ENCODE measurements at regions not wholly inside any gene's neighbourhood (a gene's known extent, or its start where the extent isn't known, plus 50 kb on each side); places are given as distances from the start of the nearest gene placed in this dataset.

- TF ChIP-seq CTCF (IDR thresholded peaks at IDR 0.05) = no peak
- DNase-seq (ENCODE audit: low spot score) (no peak), ATAC-seq (ENCODE audit: low FRiP score) (no peak)
Observed at GRCh38 chr7:115273139-115273772, 351.4 kb downstream of the MDFIC start.

GRCh38 chr7:115271332-115272235 lies 349.7 kb downstream of the MDFIC start:
- ATAC-seq (ENCODE audit: low FRiP score) (no peak), DNase-seq (ENCODE audit: low spot score) (no peak)
- no peak for TF ChIP-seq CTCF (IDR thresholded peaks at IDR 0.05)

- ATAC-seq (ENCODE audit: low FRiP score) (no peak), DNase-seq (ENCODE audit: low spot score) (no peak)
- TF ChIP-seq CTCF (IDR thresholded peaks at IDR 0.05) = no peak
Observed at GRCh38 chr7:115269486-115269885, 347.6 kb downstream of the MDFIC start.

GRCh38 chr7:115267503-115267902 lies 345.6 kb downstream of the MDFIC start:
- TF ChIP-seq CTCF (IDR thresholded peaks at IDR 0.05) = no peak
- no peak for ATAC-seq (ENCODE audit: low FRiP score)
- no peak for DNase-seq (ENCODE audit: low spot score)

- no peak for ATAC-seq (ENCODE audit: low FRiP score)
- no peak for TF ChIP-seq CTCF (IDR thresholded peaks at IDR 0.05)
- no peak for DNase-seq (ENCODE audit: low spot score)
Observed at GRCh38 chr7:115260381-115260780, 338.5 kb downstream of the MDFIC start.

GRCh38 chr7:115252461-115252860 lies 330.6 kb downstream of the MDFIC start:
- no peak for TF ChIP-seq CTCF (IDR thresholded peaks at IDR 0.05)
- DNase-seq (ENCODE audit: low spot score) (no peak), ATAC-seq (ENCODE audit: low FRiP score) (no peak)

GRCh38 chr7:115249080-115249479 lies 327.2 kb downstream of the MDFIC start:
- ATAC-seq (ENCODE audit: low FRiP score) (no peak), DNase-seq (ENCODE audit: low spot score) (no peak)
- no peak for TF ChIP-seq CTCF (IDR thresholded peaks at IDR 0.05)

Measured in omental fat pad (tissue), 3 donors.